NCI-H146 (cell line): ENCODE measurements at regions not wholly inside any gene's neighbourhood (a gene's known extent, or its start where the extent isn't known, plus 50 kb on each side); places are given as distances from the start of the nearest gene placed in this dataset.
A peak's percentile ranks its signal among the peaks of the same experiment; 100 is the strongest.

Source experiments
- DNase-seq: peaks from one replicate; lab custom pipeline; 2025; lab: John Stamatoyannopoulos, UW

DNA sequence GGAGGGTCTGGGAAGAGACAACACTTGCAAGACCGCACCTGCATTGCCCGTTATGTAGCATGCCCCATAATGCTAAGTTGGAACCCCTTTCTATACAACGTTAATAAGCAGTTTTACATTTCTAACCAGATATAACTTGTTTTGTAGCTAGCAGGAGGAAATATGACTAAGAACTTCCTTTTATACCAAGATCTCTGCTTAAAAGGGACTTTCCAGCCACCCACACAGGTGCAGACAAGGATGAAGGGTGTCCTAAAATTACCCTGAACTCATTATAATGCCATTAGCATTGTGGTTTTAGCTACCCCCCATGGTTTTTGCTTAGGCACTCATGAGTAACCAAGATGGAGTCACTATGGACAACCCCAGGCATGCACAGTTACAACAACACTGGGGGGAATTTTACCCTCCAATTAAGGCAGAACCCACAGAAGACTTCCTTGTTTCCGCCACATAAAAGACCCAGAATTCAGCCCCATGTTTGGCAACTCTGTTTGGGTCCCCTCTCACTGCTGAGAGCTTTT is 362.8 kb downstream of the CBLN2 start:
- no peak for DNase-seq

GRCh38 chr18:72180689-72181088 is 363.5 kb downstream of the CBLN2 start:
- DNase-seq = no peak

DNA sequence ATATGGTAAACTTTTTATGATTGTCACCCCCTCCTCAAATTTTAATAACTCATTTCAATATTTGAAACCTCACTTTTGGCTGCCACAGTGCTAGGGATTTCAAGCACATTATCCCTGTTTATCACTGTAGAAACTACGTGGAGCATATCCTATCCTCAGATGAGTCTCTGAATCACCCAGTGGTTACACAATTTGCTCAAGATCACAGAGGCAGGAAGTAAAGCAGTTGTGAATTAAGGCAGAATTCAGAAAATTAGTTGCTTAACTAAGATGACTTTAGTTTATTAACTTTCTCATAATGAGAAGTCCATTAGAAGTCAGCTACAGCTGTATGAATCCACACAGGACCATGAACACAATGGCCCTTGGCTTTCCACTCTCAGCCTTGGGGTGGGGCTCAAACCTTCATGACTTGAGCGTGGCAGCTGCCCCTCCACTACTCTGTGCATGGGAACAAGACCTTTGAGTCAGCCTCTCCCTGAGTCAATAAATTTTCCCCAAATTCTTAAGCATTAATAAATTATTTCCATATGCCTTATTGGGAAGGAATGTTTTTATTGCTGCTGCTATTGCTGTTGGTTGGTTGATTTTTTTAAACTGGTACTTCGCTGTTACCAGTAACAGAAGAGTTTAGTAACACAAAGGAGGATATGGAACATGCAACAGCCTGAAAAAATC is 369.0 kb downstream of the CBLN2 start:
- DNase-seq = no peak

DNA sequence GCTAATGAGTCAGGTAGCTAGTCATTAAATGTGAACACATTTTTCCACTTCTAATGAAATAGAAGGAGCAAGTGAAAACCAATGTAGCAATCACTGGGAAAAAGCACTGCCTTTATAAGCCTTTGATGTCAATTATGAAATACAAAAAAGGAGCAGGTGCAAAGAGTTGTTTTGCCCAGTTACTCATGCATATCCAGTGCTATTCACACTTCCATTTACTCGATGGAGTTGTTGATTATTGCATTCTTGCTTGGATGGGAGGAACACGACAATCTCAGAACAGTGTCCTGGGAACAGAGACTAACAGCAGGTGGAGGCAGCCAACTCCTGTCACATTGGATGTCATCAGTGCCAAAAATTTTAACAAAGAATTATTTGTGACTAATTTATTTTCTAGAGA is 372.5 kb downstream of the CBLN2 start:
- DNase-seq = peak; percentile 88

GRCh38 chr18:72161691-72162090 is 382.5 kb downstream of the CBLN2 start:
- DNase-seq = peak; percentile 42

- DNase-seq = peak; percentile 82
Measured at GRCh38 chr18:72160510-72161445, 383.4 kb downstream of the CBLN2 start.

DNA sequence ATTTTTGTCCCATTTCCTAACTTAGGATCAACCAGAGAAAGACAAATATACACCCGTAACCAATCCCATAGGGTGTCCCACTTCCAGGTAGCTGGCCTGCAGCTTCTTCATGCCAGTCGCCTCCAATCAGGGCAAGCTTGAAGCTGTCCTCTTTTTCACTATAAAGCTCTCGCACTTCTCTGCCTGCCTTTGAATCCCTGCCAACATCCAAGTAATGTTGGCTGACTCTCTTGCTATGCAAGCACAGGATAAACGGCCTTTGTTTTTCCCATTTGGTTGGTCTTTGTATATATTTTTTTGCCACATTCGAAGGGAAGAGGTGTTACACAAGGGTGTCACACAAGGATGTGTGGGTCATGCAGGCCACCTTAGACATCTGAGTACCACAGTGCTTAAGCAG is 388.8 kb downstream of the CBLN2 start:
- DNase-seq = no peak

- no peak for DNase-seq
Measured at GRCh38 chr18:72154926-72155325, 389.2 kb downstream of the CBLN2 start.

- DNase-seq = no peak
Measured at GRCh38 chr18:72152935-72153334, 391.2 kb downstream of the CBLN2 start.

- no peak for DNase-seq
Measured at GRCh38 chr18:72147830-72148229, 396.3 kb downstream of the CBLN2 start.

DNA sequence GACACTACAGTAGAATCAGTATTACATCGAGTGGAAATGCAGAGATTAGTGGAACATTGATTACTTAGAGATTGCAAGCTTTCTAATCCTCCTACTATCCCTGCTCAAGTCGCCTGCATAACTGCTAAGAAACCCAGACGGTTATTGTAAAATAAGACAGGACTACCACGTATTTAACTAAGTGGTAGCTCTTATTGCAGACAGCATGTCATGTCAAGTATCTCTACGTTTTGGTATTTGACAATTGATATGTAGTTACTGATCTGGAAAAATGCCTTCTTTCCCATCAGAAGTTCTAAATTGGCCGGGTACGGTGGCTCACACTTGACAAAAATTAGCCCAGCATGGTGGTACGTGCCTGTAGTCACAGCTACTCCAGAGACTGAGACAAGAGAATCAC is 404.1 kb downstream of the CBLN2 start:
- no peak for DNase-seq

DNA sequence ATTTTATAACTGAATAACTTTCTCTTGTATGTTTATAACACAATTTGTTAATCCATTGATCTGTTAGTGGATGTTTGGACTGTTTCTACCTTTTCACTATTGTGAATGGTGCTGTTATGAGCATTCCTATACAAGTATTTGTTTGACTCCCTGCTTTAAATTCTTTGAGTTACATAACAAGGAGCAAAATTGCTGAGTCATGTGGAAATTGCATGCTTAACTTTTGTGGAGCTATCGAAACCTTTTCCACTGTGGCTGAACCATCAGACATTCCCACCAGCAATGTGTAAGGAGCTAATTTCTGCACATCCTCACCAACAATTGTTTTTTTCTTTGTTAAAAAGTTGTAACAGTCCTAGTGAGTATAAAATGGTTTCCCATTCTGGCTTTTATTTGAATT is 415.5 kb downstream of the CBLN2 start:
- DNase-seq = no peak

DNA sequence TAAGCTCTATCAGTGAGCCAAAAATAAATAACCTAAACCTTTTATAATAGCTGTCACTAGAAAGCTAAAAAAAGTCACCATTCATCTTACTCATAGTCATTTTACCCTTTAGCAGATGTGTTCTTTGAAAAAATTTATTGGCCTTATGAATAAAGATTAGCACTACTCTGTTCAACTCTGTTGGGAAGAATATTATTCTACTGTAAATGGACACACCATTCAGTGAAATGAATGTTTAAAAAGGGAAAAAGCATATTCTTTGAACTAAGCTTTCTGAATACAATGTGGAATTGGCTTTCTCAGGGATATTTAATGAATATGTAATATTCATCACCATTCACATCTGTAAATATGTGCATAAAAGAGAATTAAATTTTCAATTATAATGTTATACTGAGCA is 422.0 kb downstream of the CBLN2 start:
- DNase-seq = no peak

DNA sequence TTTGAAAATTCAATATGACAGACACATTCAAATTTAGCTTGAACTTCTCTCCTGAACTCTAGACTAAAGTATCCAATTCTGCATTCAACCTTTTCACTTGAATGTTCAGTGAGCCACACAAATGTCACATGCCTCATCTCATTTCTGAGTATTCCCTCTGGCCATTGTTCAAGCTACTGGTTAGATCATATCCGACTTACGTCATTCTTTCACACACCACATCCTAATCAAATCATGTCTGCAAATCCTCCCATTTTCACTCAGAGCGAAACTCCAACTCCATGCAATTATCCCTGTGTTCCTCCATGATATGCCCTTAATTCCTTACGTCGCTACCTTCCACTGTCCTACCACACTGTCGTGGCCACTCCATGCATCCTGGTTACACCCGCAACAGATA is 425.1 kb downstream of the CBLN2 start:
- no peak for DNase-seq

DNA sequence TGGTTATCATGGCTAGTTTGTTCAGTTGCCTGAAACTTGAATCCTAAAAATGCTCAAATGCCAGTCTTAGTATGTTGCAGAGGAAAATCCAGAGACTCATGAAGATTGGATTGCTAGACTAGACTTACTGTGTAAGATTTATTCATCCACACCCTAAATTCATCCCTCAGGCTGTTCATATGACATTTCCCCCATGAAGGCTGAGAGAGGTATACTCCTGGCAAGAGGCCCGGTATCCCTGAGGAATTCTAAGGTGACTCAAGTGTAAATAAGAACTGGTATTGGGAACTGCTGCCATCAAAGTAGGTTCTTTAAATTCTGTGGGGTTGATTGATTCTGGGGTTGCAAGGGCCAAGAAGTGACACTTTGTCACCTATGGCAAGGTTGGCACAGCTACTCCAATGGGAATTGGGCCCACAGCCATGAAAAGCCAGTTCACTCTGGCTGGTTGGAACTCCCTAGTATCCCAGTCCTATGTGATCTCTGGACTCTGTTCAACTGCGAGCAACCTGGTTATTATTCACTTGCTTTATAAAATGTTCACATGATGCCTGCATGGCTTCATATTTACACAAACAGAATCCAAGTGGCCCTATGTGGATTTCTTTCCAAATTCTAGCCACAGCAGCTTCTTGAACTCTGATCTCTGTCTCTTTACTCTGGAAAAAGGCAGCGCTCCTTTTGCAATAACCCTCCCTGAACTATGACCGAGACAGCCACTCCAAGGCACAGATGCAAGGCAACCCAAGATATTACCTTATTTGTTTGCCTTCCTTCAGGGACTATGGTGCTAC is 429.1 kb downstream of the CBLN2 start:
- no peak for DNase-seq

DNA sequence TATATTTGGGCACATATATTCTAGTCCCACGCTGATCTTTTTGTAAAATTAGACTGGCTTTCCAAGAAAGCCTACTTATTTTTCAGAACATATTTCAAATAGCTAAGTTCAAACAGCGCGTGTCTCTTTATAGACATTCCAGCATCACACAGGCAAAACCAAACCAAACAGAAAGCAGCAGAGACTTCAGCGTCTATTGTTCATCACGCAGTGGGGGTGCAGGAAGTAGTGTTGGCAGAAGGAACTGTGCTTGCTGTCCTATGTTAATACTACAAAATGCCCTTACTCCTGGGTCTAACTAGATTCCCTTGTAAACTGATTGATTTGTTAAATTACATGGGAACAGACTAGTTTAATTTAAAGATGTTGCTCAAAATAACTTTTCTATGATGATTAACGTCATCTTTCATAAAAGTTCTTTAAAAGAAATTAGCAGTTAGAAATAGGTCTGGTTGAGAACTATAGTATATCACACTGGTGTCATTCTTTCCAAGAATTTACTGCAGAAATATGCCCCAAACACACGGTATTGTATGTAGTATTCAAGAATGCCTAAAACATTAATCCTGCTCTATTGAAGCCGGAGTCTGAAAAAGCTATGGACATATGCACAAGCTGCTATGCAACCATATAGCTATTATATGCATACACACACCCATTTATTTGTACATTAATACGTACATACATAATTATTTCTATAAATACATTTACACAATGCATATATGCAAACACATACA is 436.3 kb downstream of the CBLN2 start:
- DNase-seq = peak; percentile 90

- no peak for DNase-seq
Measured at GRCh38 chr18:72104851-72105250, 439.3 kb downstream of the CBLN2 start.

DNA sequence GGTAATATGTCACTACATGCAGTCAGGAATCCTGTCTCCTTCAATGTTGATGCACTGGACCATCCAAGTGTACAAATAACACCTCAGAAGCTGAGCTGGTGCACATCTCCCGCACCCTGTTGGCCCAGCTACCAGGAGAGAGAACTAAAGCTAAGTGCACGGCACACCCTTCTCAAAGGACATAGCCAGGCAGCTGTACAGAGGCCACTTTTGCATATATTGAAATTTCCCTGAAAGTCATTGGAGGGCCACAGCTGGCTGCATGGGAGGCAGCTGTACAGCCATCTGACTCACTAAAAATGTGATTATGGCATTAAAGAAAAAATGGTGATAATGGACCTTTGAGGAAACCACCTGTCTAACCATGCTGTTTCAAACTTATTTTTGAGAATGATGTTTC is 441.7 kb downstream of the CBLN2 start:
- no peak for DNase-seq

DNA sequence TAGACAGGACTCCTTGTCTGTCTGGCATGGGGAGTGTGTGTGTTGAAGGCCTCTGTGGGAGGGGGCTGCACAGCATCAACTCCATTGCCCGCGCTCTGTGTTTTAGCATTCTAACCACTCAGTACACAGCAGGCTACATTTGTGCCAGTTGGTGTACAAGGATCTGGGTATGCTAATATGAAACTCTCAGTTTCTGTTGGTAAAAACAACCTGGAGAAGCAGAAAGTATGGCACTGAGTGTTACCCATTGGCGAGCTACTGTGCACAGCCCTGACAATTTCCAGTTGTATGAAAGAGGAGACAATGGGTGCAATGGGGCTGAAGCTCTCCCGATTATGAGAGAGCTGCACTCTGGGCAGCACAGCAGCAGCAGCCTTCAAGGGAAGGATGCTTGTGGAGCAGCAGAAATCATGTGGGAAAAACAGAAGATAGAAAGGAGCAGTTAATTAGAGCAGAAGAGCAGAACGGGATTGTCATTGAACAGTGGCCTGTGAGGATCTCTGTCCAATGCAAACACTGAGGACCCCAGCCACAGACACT is 443.6 kb downstream of the CBLN2 start:
- no peak for DNase-seq

DNA sequence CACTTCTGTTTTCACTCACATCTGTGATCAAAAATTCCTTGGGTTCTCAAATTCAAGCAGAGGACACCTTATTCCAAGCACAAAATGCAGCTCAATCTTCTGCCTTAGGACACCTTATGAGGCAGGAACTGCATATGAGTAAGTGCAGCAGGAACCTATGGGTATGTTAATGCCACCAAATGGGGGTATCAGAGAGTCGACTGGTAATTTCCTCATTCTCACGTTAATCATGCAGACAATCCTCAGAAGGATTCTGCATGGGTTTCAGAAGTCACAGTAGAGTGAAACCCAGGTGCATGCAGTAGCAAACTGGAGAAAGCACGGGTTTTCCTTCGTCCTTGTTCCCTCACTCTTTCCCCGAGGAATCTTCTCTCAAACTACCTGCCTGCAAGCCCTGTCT is 452.8 kb downstream of the CBLN2 start:
- DNase-seq = no peak

- no peak for DNase-seq
Measured at GRCh38 chr18:72089432-72089831, 454.7 kb downstream of the CBLN2 start.
